Kidney capillary endothelial cell (primary cell): ENCODE measurements at regions not wholly inside any gene's neighbourhood (a gene's known extent, or its start where the extent isn't known, plus 50 kb on each side); places are given as distances from the start of the nearest gene placed in this dataset.

Source experiments
- DNase-seq: peaks from one replicate; pipeline ENCODE4 v3.0.0-alpha.2; 2018; ENCODE audit warnings: low spot score

DNA sequence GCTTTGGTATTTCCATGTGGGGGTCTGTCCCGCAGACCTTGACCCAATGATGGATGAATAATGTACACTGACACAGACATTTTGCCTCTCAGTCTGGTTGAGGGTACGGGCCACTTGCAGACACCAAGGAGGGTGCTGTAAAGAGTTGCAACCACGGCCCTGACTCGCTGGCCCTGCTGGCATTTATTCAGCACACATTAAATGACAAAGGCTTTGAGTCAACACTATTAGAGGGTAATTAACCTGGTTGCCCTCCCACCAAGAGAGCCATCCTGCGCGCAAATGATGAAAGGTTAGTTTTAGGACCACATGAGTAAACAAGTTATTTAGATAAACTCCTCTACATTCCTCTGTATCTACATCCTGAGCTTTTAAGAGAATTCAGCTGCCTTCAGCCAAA lies 308.9 kb upstream of the MMS22L start:
- no peak for DNase-seq

DNA sequence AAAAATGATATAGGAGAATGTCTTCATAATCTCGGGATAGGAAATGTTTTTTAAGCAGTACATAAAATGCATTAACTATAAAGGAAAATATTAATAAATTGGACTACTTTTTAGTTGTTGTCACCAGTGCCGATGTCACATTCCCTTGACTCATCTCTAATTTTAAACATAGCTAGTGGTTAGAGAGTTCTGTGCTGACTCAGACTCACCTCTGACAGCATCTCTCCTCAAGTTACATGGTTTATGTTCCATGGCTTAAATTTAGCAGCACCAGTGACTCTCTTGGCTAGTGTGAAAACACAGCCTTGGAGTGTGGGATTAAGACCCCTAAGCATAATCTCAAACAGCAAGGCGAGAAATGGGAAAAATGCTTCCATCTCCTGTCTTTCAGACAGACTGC lies 311.8 kb upstream of the MMS22L start:
- DNase-seq = no peak

DNA sequence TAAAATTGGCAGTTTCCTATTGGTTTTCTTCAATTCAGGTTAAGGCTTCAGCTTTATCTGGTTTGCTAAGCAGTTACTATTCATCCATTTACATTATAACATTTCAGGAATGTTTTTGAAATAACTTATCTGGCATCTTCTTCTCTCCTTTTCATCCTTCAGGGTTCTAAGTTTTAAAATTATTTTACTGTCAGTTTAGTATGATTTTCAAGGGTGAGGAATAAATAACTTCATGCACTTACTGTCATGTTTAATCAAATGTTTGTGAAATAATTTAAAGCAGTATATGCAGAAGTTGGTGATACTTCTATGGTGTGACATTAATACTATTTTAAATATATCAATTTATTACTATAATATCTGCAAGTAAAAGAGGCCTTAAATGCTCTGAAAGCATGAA lies 338.1 kb upstream of the MMS22L start:
- DNase-seq = no peak

DNA sequence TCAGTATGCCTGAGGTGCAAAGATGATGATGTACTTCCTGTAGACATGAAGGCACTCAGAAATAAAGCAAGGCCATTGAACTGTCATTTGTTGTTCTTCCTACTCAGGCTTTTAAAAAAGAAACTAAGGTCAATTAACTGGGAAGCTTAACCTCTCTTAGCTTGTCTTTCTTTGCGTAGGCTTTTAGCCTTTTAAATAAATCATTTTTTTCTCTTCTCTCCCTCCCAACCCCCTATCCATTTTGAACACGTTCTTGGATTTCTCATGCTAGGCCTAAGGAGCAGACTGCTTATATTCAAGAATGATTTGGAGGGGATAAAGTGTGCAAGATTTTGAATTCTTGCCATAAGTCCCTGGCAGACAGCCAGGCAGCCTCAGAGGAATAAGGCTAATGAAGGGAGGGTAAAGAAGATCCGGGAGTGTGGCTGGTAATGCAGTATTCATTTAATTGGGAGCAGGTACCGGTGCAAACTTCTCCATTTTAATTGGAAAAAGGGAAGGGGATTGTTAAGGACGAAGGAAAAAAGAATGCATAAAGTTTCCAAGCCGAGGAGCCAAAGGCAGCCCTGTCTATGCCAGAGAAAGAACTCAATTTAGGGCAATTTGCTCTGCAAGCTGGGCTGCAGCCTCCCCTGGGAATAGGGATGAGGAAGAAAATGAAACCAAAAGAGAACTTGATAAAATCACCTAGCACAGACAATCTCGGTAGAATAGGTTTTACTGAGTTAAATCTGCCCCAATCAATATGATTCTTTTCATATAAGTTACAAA lies 343.8 kb upstream of the MMS22L start:
- no peak for DNase-seq

DNA sequence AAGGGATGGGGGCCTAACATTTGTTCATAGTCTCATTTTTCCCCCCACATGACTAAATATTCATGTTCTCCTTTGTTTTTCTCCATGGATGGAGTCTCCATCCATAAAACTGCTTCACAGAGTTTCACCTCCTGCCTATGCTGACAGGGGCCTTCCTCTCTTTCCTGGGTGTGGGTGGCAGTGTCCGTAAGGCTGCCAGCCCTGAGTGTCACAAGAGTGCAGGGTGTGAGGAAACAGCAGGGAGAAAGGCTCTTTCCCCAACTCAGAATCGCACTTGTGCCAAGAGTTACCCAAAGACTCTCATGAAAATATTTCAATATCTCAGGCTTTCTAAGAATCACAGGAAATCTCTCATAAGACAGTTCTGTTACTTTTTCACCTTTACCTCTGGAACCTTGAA lies 346.2 kb upstream of the MMS22L start:
- no peak for DNase-seq

DNA sequence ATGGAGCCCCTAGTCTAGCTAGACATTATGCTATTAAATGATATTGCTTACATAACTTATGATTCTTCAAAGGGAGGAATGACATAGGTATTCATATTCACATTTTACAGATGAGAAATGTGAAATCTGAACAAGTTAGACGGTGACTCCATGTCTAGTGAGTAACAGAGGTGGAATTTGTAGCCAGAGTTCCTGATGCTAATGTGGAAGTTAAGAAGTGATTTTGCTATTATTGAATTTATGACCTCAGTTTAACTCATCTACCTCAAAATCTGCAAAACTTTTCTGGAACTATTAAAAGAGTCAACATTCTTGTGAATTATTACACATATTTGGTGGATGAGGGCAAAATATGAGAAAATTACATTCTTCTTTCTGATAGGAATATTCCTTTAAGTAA lies 347.6 kb upstream of the MMS22L start:
- DNase-seq = no peak

DNA sequence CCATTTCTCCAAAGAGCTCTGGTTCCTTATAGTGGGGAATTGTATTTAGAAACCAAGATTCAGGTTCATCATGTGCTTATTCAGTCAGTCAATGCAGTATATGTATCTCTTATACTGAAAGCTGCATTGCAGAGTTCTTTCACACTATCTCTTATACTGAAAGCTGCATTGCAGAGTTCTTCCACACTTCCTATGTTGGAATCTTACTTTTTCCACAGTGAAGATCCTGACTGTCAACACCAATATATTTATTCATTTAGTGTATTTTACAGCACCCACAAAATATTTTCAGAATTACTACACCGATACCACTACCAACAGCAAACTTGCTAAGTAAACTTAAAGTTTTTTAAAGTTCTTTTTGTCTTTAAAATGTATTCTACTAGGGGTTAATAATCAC lies 349.3 kb upstream of the MMS22L start:
- no peak for DNase-seq

DNA sequence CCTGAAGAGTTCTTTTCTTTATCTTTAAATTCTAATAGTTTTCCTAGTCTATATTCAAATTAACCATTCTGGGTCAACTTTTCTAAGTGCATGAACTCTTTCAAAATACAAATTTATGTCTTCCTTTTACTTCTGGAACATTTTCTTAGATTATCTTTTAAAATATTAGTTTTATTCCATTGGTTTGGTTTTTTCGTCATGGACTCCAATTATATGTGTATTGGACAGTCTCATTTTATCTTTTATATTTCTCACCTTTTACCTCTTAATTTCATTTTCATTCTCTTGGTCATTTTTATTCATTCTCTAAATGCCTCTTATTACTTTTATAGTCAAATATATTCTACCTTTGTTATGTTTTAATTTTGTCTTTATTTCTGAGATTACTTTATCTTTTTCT lies 356.7 kb upstream of the MMS22L start:
- no peak for DNase-seq

DNA sequence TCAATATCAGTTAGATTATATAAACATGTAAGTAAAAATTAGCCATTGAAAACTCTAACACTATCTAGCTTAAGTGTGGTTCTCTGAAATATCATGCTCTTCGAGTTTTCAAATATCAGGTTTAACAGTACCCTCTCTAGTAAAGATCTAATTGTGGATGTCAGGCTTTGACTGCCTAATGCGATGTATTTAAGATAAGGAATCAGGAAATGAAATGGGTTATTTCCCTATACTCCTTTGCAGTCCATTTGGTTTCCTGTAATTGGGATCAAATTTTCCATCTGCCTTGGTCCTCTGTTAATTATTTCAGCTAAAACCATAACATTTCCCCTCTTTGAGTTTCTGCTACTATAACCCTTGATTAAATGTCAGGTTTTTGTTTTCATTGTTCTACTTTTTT lies 361.3 kb upstream of the MMS22L start:
- DNase-seq = no peak

DNA sequence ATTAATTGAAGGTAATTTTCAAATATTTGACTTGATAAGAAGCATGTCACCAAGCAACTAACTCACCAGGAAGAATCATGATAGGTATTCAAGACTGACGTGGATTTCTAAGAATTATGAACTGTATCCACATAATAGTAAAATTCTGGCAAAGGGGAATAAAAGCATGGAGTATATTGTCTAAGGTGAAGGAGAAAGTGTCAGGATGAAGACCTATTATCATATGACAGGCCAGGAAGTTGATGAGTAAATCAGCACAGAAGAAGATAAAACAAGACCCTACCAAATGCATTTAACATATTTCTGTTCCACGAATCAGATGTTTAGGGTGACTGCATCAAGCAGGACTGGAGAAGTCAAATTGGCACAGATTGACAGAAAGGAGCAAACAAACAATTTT lies 362.7 kb upstream of the MMS22L start:
- no peak for DNase-seq

DNA sequence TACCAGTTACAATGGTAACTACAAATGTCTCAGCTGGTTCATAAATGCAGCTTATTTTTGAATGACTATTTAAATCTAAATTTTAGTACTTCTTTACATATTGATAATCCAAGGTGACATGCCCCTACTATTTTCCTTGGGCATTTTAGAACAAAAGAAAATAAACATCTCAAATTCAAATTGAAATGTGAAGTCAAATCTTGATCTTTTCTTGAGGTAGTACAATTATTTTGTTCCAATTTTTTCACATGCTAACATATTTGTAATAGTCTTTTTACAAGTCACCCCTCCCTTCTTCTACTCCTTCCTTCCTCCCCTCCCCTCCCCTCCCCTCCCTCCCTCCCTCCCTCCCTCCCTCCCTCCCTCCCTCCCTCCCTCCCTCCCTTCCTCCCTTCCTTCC lies 370.1 kb upstream of the MMS22L start:
- no peak for DNase-seq

DNA sequence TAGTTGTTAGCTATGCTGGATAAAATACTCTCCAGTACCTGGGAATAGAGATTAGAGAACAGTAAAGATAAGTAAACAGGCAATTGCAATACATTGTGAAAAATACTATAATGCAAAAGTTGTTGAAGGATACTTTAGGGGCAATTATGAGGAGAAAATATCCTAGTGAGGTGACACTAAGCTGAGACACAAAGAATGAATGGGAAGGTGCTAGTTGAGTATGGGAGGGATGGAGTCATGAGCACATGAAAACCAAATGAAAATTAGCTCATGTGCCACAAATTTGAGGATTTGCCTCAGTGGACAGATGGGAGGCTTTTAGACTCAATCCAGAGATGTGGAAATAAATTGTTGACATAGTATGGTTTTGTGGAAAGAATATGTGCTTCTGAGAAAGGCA lies 370.5 kb upstream of the MMS22L start:
- no peak for DNase-seq

DNA sequence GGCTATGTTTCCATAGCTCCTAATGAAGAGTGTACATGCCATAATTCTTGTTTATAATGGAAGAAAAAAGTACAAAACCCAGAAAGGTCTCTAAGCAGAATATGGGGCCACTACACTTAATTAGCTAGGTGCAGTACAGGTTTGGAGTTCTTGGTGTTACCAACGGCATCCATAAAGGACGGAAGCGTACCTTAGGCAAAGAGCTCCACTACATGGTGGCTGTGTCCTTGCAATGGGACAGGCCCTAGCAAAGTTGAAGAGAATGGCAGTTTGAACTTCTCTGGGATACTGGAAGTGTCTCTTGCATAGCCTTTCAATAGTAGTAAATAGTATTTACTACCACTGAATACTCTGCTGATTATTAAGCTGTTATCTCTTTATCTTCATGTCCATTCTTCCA lies 371.7 kb upstream of the MMS22L start:
- DNase-seq = no peak

DNA sequence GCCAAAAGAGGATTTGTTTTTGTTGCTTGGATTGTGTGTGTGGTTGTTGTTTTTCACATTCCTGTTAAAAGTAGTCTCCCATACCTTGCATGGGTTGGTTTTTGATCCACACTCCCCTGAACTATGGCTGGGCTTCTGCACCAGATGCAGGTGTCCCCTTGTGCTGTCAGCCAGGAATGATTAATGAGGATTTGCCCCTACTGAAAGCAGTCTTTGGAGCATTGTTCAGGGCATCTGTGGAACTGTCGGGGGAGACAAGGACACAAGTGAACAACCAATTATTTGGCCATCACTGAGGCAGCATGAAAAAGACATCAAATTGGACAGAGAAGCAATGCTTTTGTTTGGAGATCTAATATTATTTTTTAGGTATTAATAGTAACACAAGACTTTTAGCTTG lies 373.2 kb upstream of the MMS22L start:
- DNase-seq = no peak

DNA sequence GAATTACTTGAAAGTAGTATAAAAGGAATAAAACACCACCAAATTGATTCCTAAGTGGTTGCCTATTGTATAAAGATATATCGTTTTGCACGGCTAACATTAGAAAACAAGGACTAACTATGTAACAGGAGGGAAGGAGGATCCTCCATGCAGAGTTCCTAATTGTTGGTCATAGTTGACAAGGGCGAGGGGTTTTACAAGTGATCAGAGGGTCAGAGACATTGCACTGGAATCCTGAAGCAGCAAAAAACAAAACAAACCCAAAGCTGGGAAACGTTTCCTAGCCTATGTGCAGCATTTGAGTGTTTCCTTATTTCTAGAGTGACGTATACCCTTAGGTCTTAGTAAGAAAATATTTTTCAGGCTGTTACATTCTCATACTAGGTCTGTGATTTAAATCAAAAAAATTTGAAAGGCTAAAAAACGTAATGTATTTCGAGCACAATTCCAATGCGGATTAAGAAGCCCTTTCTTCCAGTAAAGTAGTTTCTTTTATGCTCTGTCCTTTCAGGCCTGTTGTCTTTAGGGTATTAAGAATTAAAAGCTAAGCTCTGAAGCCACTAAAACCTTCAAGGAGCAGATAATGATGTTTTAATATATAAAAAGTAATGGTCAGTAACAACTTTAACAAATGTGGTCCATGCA lies 373.8 kb upstream of the MMS22L start:
- no peak for DNase-seq

DNA sequence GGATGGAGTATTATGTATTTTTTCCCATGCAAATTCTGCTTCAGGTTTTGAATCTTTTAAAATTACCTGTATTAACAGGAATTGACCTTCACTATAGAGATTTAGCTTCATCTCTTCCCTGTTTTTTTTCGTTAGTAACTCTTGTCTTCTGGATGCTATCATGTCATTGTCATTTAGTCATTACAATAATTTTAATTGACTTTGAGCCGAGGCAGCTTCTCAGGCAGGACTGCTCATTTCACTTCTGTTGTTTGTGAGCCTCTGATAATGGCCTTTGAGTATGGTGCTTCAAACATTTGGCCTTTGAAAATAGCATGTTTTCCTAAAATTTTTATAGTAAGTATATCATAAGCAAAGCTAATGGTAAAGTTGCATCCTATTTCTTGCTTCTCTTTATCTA lies 375.1 kb upstream of the MMS22L start:
- no peak for DNase-seq

DNA sequence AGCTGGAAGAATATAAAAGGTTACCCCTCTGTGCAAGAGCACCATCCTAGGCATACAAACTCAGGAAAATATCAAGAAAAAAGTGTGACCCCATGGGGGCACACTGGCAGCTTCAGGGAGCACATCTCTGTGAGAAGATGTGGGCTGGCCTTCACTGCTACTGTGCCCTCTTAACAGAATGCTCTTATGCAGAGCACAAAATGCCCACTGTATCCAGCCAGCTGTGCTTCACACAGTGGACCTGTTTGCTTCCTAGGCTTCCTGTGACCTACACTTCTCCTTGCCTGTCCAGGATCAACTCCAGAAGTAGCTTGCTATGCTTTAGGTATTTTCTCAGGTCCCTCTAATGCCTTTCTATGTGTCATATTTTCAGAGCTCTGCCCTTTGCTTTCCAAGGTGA lies 380.2 kb upstream of the MMS22L start:
- DNase-seq = no peak

DNA sequence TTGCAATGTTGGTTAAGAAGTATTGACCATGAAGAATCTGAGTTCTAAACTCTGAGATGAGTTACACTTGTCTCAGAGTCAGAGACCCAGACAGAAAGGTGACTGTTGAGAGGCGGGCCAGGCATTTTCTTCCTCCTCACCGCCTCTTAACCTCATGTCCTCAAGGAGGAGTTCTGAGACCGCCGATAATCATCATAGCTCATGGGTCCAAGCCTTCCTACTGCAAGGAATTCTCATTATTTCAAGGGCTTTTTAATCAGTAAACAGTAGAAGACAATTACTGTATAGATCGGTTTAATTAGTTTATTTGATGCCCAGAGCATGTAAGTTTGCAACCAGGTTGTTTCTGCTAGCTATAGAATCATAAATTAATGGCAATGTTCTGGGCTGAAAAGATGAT lies 382.4 kb upstream of the MMS22L start:
- no peak for DNase-seq

DNA sequence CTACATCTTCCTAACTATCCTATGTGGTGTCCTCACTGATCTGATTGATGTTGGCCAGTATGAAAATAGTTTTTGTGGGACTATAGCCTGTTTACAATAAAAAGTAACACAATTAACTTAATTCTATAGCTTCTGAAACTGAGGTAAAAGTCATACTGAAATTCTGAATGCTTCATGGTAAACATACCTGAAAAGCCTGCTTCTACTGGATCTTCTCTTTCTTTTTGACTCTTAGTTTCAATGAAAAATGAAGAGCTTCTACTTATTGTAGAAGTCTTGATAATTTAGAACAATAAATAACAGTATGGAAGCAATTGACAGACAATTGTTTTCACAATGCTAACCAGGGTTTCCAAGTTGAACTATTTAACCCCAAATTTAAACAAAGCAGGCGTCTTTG lies 383.9 kb upstream of the MMS22L start:
- DNase-seq = no peak

DNA sequence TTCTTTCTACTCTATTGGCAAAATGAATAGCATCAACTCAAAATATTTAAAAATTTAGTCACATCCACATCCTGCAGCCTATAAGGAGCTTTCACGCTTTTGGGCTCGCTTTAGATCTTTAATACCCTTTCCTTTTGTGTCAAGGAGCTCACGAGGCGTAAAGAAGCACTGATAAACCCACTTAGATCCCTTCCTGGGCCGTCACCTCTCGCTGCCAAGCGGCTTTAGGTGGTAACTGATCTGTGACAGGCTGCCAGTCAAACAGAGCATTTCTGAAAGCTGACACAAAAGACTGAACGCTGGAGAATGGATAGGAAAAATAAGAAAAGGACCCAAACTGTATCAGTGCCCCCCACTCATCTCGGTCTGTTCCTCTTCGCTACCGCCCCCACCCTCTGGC lies 385.7 kb upstream of the MMS22L start:
- no peak for DNase-seq

DNA sequence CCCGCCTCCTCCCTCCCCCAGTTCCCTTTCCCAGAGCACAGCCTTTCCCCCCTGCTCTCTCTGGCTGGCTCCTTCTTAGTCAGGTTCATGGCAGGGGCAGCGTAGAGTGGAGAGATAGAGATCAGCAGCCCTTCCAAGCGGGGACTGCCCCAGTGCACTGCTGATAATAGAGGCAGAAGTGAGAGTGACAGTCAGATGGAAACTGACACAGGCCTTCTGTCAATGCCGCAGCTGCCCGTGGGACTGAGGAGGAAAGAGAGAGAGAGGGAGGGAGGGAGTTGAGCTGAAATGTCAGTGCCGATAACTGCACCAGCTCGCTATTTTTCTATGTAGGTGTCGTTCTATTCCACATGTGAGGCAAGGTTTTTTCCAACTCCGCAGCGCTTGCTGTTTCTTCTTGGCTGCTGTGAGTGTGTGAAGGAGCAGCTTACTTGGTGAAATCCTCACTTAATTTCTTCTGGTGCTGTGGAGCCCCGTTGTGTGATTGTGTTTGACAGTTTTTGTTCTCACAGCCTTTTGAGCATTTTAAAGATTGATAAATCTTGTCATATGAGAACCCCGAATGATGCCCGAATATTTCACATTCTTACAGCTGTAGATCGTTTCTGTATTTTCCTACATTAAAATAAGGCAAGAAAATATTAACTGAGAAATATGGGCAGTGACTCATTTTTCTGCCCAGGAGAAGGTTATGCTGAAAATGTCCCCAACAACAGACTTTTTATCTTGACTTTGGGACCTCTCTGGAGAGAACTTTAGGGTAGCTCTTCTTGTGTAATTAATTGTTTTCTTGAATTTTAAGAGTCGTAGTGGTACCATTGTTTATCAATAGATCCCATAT lies 386.4 kb upstream of the MMS22L start:
- DNase-seq = no peak

DNA sequence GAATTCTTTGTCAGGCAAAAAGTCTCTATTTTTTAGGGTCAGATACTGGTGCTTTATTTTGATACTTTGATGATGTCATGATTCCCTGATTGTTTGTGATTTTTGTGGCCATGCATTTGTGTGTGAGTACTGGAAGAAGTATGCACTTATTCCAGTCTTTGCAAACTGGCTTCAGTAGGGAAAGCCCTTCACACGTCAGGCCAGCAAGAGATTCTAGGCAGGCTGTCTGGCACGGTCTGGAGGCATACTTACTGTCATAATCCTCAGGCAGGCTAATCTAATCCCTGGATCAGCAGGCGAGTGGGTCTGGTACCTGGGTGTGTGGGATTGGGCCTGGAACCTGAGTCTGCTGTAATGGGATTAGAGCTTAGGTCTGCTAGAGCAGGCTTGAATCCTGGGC lies 391.8 kb upstream of the MMS22L start:
- no peak for DNase-seq

DNA sequence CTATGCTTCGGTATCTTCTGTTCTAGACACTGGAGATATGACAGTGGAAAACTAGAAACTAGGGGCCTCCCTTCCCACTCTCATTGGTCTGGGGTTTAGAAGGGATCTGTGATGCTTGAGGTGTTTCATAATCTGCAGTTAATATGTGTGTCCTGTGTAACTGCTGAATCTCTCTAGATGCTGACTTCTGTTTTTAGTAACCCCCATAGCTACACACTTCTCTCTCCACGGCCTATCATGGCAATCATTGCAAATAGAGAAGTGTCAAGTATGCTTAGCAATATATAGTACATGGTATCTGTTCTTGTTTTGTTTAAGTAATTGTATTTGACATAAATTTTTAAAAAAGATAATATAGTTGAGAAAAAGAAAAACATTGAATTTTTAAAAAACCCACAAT lies 394.6 kb upstream of the MMS22L start:
- no peak for DNase-seq
